Subcutaneous abdominal adipose tissue (tissue), 5 donors: ENCODE measurements at regions not wholly inside any gene's neighbourhood (a gene's known extent, or its start where the extent isn't known, plus 50 kb on each side); places are given as distances from the start of the nearest gene placed in this dataset.
"Not testable (repeated sequence)": the region's sequence is repeated elsewhere in the genome, so short reads cannot be mapped to it uniquely, and the experiment has no call there.

Experiments
- H3K27ac ChIP-seq: one replicate; pipeline ENCODE4 v1.7.0; 2013; ENCODE audit warnings: low read depth, mild to moderate bottlenecking, inconsistent platforms, low read length, moderate library complexity
- H3K27me3 ChIP-seq, 5 donors: one replicate each; pipeline ENCODE4 v1.7.0; 2013; ENCODE audit warnings: low read length in 5 of 5, inconsistent platforms in 1 of 5; ENCODE audit not compliant: control insufficient read depth in 5 of 5, insufficient read depth in 4 of 5
- H3K36me3 ChIP-seq, 5 donors: one replicate each; pipeline ENCODE4 v1.7.0; 2013; ENCODE audit warnings: low read length in 5 of 5; ENCODE audit not compliant: control insufficient read depth in 5 of 5, insufficient read depth in 5 of 5
- H3K4me1 ChIP-seq, 5 donors: one replicate each; pipeline ENCODE4 v1.7.0; 2013; ENCODE audit warnings: low read length in 5 of 5, mild to moderate bottlenecking in 3 of 5, moderate library complexity in 1 of 5; ENCODE audit not compliant: control insufficient read depth in 5 of 5, insufficient read depth in 5 of 5
- H3K4me3 ChIP-seq, 5 donors: one replicate each; pipeline ENCODE4 v1.7.0; 2013; ENCODE audit warnings: low read length in 5 of 5, low read depth in 1 of 5
- H3K9ac ChIP-seq, 5 donors: one replicate each; pipeline ENCODE4 v1.7.0; 2013; ENCODE audit warnings: low read length in 5 of 5, mild to moderate bottlenecking in 4 of 5, moderate library complexity in 3 of 5
- H3K9me3 ChIP-seq, 5 donors: one replicate each; pipeline ENCODE4 v1.7.0; 2013; ENCODE audit warnings: low read length in 5 of 5; ENCODE audit not compliant: control insufficient read depth in 5 of 5
- donor health status: healthy.
- donor health status: healthy.
- donor health status: healthy.
- donor health status: healthy.
- donor health status: healthy.

DNA sequence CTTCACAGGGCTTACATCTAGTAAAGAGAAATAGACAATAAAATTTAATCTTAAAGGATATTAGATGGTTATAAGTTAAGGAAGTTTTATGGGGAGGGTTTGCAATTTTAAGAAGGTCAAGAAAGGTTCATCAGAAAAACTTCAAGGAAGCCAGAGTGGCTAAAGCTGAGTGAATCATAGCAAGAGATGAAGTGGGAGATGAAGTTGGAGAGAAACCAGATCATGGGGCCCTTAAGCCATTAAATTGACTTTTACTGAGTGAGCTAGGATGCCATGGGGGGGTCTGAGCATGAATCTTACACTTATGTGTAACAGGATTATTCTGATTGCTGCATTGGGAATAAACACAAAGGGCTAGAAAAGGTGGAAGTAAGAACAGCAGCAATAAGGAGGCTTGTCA lies 189.2 kb downstream of the LRIG3 start:
- no peaks in the 10 kb centered on the region for H3K4me1 ChIP-seq
- no peaks in the 10 kb centered on the region for H3K27me3 ChIP-seq
- no peaks in the 10 kb centered on the region for H3K9me3 ChIP-seq
- no peak overlapping the region for H3K9ac ChIP-seq
- H3K36me3 ChIP-seq = no peaks in the 10 kb centered on the region
- H3K4me3 ChIP-seq = no peak overlapping the region
- no peak overlapping the region for H3K27ac ChIP-seq

DNA sequence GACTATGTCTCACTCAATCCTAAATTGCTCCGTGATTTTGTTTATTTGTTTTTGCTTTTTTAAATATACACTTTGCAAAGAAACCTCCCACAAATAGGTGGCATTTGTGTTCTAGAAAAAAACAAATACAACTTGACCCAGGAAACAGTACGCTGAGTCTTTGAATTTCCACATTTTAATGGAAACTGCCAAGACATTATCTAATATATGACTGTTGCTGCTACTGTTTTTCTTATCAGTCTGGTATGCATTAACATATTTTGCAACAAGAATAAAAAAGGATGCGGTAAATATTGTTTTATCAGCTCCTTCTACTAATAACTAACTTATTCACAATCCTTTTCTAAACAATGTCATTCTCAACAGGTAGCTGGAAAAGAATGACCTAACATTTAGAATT lies 187.4 kb downstream of the LRIG3 start:
- Histone ChIP-seq H3K4me3 (no peak overlapping the region), H3K36me3 (no peaks in the 10 kb centered on the region), H3K9me3 (no peaks in the 10 kb centered on the region), H3K9ac (no peak overlapping the region), H3K27me3 (no peaks in the 10 kb centered on the region), H3K27ac (no peak overlapping the region), H3K4me1 (no peaks in the 10 kb centered on the region)

DNA sequence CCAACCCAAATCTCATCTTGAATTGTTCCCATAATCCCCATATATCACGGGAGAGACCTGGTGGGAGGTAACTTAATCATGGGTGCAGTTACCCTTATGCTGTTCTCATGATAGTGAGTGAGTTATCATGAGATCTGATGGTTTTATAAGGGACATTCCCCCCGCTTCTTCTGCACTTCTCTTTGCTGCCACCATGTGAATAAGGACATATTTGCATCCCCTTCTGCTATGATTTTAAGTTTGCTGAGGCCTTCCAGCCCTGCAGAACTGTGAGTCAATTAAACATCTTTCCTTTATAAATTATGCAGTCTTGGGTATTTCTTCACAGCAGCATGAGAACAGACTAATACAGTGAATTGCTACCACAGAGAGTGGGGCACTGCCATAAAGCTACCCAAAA lies 179.1 kb downstream of the LRIG3 start:
- H3K36me3 ChIP-seq = no peaks in the 10 kb centered on the region
- no peaks in the 10 kb centered on the region for H3K4me1 ChIP-seq
- H3K4me3 ChIP-seq = no peak overlapping the region
- H3K9me3 ChIP-seq = no peaks in the 10 kb centered on the region
- no peak overlapping the region for H3K27ac ChIP-seq
- H3K9ac ChIP-seq = no peak overlapping the region
- H3K27me3 ChIP-seq = no peaks in the 10 kb centered on the region

DNA sequence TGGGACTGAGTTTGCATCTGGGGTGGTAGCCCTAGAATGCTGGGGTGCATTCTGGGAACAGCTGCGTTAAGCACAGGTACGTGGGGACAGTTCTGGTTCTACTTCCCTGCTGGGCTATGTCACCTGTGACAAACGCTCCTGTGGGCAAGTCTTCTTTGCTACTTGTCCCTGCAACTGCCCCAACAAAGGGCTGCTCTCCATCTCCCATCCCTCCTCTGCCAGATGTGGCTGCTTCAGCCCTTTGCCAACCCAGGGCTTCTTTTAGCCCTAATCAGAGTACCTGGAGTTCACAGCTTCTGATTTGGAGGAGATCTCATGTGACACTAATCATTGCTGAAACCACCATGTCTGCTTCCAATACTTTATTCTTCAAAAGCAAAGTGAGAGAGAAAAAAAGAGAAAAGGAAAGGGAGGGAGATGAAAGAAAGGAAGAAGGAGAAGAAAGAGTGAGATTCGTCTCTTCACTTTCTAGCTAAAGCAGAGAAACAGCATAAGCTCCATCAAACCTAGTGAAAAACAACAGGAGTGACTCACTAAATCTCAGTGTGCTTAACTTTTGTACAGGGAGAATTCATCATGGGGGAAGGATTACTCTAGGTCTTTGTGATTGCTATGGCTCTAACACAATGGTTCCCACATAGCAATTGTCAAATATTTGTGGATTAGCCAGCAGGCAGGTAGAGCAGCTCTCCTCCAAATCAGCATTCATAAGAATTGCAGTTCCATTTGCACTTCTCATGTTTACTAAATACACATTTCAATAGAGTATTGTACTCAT lies 174.8 kb downstream of the LRIG3 start:
- no peak overlapping the region for H3K9ac ChIP-seq
- peaks cover 0 to 10% (median 0%) of the 10 kb centered on the region in 5 donors for H3K4me1 ChIP-seq
- H3K4me3 ChIP-seq = no peak overlapping the region
- H3K36me3 ChIP-seq = no peaks in the 10 kb centered on the region
- no peaks in the 10 kb centered on the region for H3K9me3 ChIP-seq
- no peak overlapping the region for H3K27ac ChIP-seq
- no peaks in the 10 kb centered on the region for H3K27me3 ChIP-seq

DNA sequence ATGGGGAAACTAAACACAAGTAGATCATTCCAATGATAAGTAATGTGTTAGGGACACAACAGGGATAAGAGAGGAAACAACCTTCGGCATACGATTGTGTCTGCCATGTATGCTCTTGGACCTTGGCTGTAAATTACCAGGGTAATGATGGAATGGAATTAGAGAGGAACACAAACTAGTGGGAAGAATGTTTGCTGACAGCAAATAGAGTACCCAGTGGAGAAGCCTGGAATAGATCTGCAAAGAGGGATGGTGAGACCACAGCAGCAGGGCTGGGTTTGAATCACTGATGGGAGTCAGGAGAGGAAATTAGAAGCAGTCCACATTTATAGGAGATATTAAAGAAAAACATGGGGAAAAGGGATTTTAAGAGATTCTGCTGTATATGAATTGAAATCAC lies 172.8 kb downstream of the LRIG3 start:
- no peak overlapping the region for H3K4me3 ChIP-seq
- no peaks in the 10 kb centered on the region for H3K9me3 ChIP-seq
- H3K9ac ChIP-seq = no peak overlapping the region
- H3K27me3 ChIP-seq = no peaks in the 10 kb centered on the region
- no peak overlapping the region for H3K27ac ChIP-seq
- peaks cover 0 to 10% (median 0%) of the 10 kb centered on the region in 5 donors for H3K4me1 ChIP-seq
- no peaks in the 10 kb centered on the region for H3K36me3 ChIP-seq

DNA sequence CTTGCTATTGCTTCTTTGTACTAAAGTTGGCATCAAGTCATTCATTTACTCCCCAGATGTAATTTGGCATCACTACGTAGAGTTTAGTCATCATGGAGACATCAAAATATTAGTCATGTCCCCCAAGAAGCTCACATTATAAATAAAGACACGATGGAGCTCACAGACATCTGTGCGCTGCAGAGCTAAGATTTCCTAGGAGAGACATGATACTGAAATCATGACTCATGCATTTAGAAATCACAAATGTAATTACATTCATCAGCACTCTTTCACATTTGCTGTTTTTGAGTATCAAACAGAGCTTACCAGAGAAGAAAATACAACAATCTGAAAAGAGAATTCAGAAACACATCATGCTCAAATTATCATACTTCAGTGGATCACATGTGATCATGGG lies 169.8 kb downstream of the LRIG3 start:
- Histone ChIP-seq H3K4me1 (peaks cover 0 to 10% (median 0%) of the 10 kb centered on the region in 5 donors), H3K36me3 (no peaks in the 10 kb centered on the region), H3K27ac (no peak overlapping the region), H3K4me3 (no peak overlapping the region), H3K9me3 (no peaks in the 10 kb centered on the region), H3K27me3 (no peaks in the 10 kb centered on the region), H3K9ac (no peak overlapping the region)

DNA sequence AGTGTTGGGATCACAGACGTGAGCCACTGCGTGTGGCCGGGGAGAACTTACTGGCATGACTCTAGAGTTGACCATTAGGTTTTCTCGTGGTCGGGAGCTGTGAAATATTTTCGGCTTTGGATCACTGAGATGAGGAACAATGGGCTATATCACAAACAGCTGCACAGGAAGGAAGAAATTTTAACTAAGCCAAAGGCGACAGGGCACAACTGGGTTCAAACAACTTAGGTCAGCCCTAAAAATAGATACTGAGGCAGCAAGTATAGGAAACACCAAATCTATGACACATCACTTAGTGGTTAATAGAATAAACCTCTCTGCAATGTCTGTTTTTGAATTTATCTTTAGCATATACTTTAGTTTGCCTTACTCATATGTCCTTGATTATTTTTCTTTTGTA lies 162.9 kb downstream of the LRIG3 start:
- Histone ChIP-seq H3K27ac (peak overlapping the region; percentile 29), H3K4me1 (peaks cover 0 to 9% (median 0%) of the 10 kb centered on the region in 5 donors), H3K9ac (no peak overlapping the region), H3K4me3 (no peak overlapping the region), H3K27me3 (no peaks in the 10 kb centered on the region), H3K36me3 (no peaks in the 10 kb centered on the region), H3K9me3 (peaks cover 0 to 3% (median 0%) of the 10 kb centered on the region in 5 donors)

DNA sequence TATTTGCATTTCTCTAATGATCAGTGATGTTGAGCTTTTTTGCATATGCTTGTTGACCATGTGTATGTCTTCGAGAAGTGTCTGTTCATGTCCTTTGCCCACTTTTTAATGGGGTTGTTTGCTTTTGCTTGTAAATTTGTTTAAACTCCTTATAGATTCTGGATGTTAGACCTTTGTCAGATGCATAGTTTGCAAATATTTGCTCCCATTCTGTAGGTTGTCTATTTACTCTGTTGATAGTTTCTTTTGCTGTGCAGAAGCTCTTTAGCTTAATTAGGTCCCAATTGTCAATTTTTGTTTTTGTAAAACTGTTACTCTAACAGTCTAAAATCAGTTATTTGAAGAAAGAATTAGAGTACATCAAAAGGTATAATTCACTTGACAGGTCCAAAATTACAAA lies 160.6 kb downstream of the LRIG3 start:
- H3K4me3 ChIP-seq, H3K27ac ChIP-seq, H3K9ac ChIP-seq, H3K27me3 ChIP-seq, H3K9me3 ChIP-seq, H3K4me1 ChIP-seq, H3K36me3 ChIP-seq: not testable (repeated sequence)

DNA sequence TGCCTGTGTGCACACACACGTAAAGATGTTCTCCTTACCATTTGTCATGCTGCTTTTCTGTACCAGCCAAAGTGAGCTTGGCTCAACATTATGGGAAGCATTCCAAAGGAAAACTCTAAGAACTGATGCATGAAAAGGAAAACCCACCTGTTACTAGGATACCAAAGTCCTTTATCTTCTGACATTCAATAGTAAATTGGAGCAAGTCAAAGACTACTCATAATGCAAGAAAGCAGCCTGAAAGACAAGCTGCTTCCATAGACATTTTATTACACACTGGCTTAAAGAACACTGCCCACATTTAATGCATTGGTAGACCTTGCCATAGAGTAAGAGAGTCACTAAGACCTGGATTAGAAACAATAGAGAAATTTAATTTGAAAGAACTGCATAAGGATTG lies 159.0 kb downstream of the LRIG3 start:
- H3K9ac ChIP-seq = no peak overlapping the region
- H3K27ac ChIP-seq = no peak overlapping the region
- peaks cover 0 to 9% (median 0%) of the 10 kb centered on the region in 5 donors for H3K4me1 ChIP-seq
- H3K27me3 ChIP-seq = no peaks in the 10 kb centered on the region
- H3K9me3 ChIP-seq = peaks cover 0 to 3% (median 0%) of the 10 kb centered on the region in 5 donors
- no peak overlapping the region for H3K4me3 ChIP-seq
- H3K36me3 ChIP-seq = no peaks in the 10 kb centered on the region

DNA sequence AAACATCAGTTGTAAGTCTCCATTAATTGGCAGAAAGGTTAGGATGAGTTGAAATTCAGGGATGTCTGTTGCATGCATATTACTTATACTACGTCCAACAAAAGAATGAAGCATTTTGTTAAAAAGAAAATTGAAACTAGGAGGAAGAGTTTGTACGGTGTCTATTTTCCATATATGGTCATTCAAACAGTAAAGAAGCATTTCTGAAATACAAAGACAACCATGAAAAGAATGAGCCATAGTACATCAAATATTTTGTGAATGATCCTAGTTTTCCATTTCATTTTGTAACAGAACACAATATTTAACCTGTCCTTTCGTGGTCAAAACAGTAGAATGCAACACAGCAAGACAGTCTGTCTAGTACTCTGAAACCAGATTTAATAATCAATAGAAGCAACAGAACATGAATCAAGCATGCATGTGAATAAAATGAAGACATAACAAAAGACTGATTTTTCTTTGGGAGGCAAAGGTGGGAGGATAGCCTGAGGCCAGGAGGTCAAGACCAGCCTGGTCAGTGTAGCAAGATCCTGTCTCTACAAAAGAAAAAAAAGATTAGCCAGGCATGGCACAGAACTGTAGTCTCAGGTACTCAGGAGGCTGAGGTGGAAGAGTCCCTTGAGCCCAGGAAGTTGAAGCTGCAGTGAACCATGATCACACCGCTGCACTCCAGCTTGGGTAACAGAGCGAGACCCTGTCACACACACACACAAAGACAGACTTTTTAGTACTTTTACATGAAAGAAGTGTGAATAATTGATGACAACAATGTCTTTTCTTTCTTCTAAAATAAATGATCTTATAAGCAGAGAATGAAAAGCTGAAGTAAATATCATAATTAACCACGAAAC lies 156.0 kb downstream of the LRIG3 start:
- no peak overlapping the region for H3K27ac ChIP-seq
- H3K4me1 ChIP-seq = no peaks in the 10 kb centered on the region
- no peaks in the 10 kb centered on the region for H3K36me3 ChIP-seq
- H3K9ac ChIP-seq = no peak overlapping the region
- H3K4me3 ChIP-seq = no peak overlapping the region
- H3K27me3 ChIP-seq = no peaks in the 10 kb centered on the region
- H3K9me3 ChIP-seq = peaks cover 0 to 4% (median 0%) of the 10 kb centered on the region in 5 donors
